A673 (cell line): ENCODE measurements at regions not wholly inside any gene's neighbourhood (a gene's known extent, or its start where the extent isn't known, plus 50 kb on each side); places are given as distances from the start of the nearest gene placed in this dataset.
"Not testable (repeated sequence)": the region's sequence is repeated elsewhere in the genome, so short reads cannot be mapped to it uniquely, and the experiment has no call there.

ENCODE experiments used
- BruUV-seq: library from RNA; stranded (reverse); fragments of 400-500 nt; replicated peaks from 2 replicates; lab custom pipeline; 2021; lab: Mats Ljungman, UMichigan
- CTCF ChIA-PET: fragments of 300-600 bp; sonication (Branson Sonifier 250); formaldehyde crosslinking; loops from one replicate; lab custom pipeline; 2022; ENCODE audit warnings: antibody characterized with exemption; lab: Charles Lee
- POLR2A ChIA-PET: fragments of 300-600 bp; sonication (Branson Sonifier 250); formaldehyde crosslinking; loops from one replicate; lab custom pipeline; 2022; ENCODE audit warnings: antibody characterized with exemption; ENCODE audit not compliant: low non-redundant PET; lab: Charles Lee
- DNase-seq: peaks from one replicate; pipeline ENCODE4 v3.0.0-alpha.2; 2015; ENCODE audit warnings: low spot score
- H3K27ac ChIP-seq: fragments of 200-600 bp; sonication (generic); 2 replicates; pipeline ENCODE4 v1.5.1; 2016; ENCODE audit warnings: mixed run types, low read depth, mild to moderate bottlenecking, mixed read lengths, antibody characterized with exemption, low read length; ENCODE audit not compliant: poor library complexity, severe bottlenecking
- H3K27me3 ChIP-seq: fragments of 200-600 bp; sonication (generic); replicated peaks from 2 replicates; pipeline ENCODE4 v1.6.1; 2017; ENCODE audit warnings: mixed run types, low read depth, mild to moderate bottlenecking, mixed read lengths, antibody characterized with exemption, low read length; ENCODE audit not compliant: insufficient read depth, poor library complexity
- H3K36me3 ChIP-seq: fragments of 200-600 bp; sonication (generic); 2 replicates; pipeline ENCODE4 v1.6.1; 2016; ENCODE audit warnings: mixed run types, mild to moderate bottlenecking, mixed read lengths, antibody characterized with exemption, low read length; ENCODE audit not compliant: insufficient read depth, poor library complexity, severe bottlenecking
- H3K4me1 ChIP-seq: fragments of 200-600 bp; sonication (generic); 2 replicates; pipeline ENCODE4 v1.6.1; 2017; ENCODE audit warnings: mixed run types, mild to moderate bottlenecking, mixed read lengths, antibody characterized with exemption, low read length; ENCODE audit not compliant: insufficient read depth, poor library complexity, severe bottlenecking
- H3K4me3 ChIP-seq: fragments of 200-600 bp; sonication (generic); 2 replicates; pipeline ENCODE4 v1.5.1; 2016; ENCODE audit warnings: low read depth, mixed run types, mild to moderate bottlenecking, mixed read lengths, low read length; ENCODE audit not compliant: poor library complexity, severe bottlenecking
- H3K9me3 ChIP-seq: fragments of 200-600 bp; sonication (generic); 2 replicates; pipeline ENCODE4 v1.6.1; 2016; ENCODE audit warnings: mixed run types, low read depth, mild to moderate bottlenecking, mixed read lengths, antibody characterized with exemption, low read length; ENCODE audit not compliant: poor library complexity, severe bottlenecking
- EZH2 ChIP-seq: fragments of 200-600 bp; sonication (generic); IDR thresholded peaks from 2 replicates; pipeline ENCODE4 v1.6.1; 2017; ENCODE audit warnings: borderline replicate concordance, low read depth, mild to moderate bottlenecking, mixed read lengths, antibody characterized with exemption, low read length; ENCODE audit not compliant: poor library complexity, severe bottlenecking
- intact Hi-C: fragments of 100-400 bp; cut with micrococcal nuclease; formaldehyde crosslinking; loops from one replicate; pipeline ENCODE4 v1.10.0; 2022; ENCODE audit not compliant: unreplicated experiment
- TF ChIP-seq, protein P1 (sequence below): fragments of 300-800, 200-600 bp; sonication (generic); conservative IDR thresholded peaks from 2 replicates; pipeline ENCODE4 v1.5.1; 2017; ENCODE audit warnings: low read depth, mild to moderate bottlenecking, antibody characterized with exemption, low read length, moderate library complexity, mixed read lengths

DNA sequence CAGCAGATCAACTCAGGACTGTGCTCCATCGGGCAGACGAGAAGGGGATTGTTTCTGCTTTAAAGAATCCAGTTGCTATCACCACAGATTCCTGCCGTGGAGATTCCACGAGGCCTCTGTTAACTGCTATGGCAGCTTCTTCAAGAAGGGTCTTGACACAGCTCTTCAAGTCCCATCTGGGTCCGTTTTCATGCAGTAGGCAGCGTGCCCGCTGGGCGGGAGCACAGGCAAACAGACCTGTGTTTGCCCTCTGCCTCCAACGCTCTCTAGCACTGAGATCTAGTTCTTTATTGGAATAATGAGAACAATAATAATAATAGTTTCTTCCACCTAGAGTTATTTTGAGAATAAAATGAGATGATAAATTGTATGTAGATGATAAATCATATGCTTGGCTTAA, 127.2 kb upstream of the SP8 start:
- CTCF ChIA-PET = no interaction called here
- DNase-seq = no peak
- Histone ChIP-seq H3K27ac (no peak overlapping the region), H3K4me3 (no peak overlapping the region), H3K4me1 (no peaks in the 10 kb centered on the region), H3K27me3 (peaks cover 27% of the 10 kb centered on the region), H3K36me3 (no peaks in the 10 kb centered on the region), H3K9me3 (no peaks in the 10 kb centered on the region)
- no TSS peak for BruUV-seq
- TF ChIP-seq, protein P1, sequence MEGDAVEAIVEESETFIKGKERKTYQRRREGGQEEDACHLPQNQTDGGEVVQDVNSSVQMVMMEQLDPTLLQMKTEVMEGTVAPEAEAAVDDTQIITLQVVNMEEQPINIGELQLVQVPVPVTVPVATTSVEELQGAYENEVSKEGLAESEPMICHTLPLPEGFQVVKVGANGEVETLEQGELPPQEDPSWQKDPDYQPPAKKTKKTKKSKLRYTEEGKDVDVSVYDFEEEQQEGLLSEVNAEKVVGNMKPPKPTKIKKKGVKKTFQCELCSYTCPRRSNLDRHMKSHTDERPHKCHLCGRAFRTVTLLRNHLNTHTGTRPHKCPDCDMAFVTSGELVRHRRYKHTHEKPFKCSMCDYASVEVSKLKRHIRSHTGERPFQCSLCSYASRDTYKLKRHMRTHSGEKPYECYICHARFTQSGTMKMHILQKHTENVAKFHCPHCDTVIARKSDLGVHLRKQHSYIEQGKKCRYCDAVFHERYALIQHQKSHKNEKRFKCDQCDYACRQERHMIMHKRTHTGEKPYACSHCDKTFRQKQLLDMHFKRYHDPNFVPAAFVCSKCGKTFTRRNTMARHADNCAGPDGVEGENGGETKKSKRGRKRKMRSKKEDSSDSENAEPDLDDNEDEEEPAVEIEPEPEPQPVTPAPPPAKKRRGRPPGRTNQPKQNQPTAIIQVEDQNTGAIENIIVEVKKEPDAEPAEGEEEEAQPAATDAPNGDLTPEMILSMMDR = no peak
- TF ChIP-seq EZH2 = no peak
- intact Hi-C loops = no loop called here
- POLR2A ChIA-PET = no interaction called here

GRCh38 chr7:20916311-20916710, 129.6 kb upstream of the SP8 start:
- Histone ChIP-seq H3K27ac (no peak overlapping the region), H3K4me3 (no peak overlapping the region), H3K36me3 (no peaks in the 10 kb centered on the region), H3K27me3 (peaks cover 27% of the 10 kb centered on the region), H3K9me3 (no peaks in the 10 kb centered on the region), H3K4me1 (no peaks in the 10 kb centered on the region)
- CTCF ChIA-PET = no interaction called here
- POLR2A ChIA-PET = no interaction called here
- intact Hi-C loops = no loop called here
- TF ChIP-seq EZH2 = no peak
- TF ChIP-seq, protein P1 = no peak
- DNase-seq = no peak
- no TSS peak for BruUV-seq

DNA sequence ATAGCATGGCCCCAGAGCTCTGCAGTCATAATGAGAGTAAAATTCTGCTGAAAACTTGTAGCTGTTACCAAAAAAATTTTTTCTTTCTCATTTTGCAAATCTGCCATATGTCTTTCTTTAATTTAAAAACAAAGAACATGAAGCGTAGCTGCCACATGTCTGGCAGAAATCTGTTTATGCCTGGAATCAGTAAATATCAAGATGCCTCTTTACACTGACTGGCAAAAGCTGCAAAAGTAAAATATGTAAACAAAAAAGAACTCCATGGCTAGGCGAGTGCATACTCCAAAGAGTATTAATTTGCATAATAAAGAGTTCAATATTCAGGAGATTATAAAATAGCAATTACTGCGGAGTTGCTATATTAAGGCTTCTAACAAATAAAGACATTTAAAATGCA, 130.9 kb upstream of the SP8 start:
- ChIA-PET POLR2A (no interaction called here), CTCF (no interaction called here)
- H3K4me1 ChIP-seq = no peaks in the 10 kb centered on the region
- no peaks in the 10 kb centered on the region for H3K9me3 ChIP-seq
- H3K27ac ChIP-seq = no peak overlapping the region
- BruUV-seq = no TSS peak
- TF ChIP-seq EZH2 = no peak
- TF ChIP-seq, protein P1 = no peak
- H3K4me3 ChIP-seq = no peak overlapping the region
- no peaks in the 10 kb centered on the region for H3K36me3 ChIP-seq
- DNase-seq = no peak
- intact Hi-C loops = no loop called here
- peaks cover 27% of the 10 kb centered on the region for H3K27me3 ChIP-seq

GRCh38 chr7:20918156-20918555, 131.5 kb upstream of the SP8 start:
- Histone ChIP-seq H3K4me3 (no peak overlapping the region), H3K27me3 (peaks cover 27% of the 10 kb centered on the region), H3K36me3 (no peaks in the 10 kb centered on the region), H3K4me1 (no peaks in the 10 kb centered on the region), H3K9me3 (no peaks in the 10 kb centered on the region), H3K27ac (no peak overlapping the region)
- TF ChIP-seq EZH2 = no peak
- TF ChIP-seq, protein P1 = no peak
- CTCF ChIA-PET = no interaction called here
- no peak for DNase-seq
- BruUV-seq = no TSS peak
- intact Hi-C loops = no loop called here
- POLR2A ChIA-PET = no interaction called here

DNA sequence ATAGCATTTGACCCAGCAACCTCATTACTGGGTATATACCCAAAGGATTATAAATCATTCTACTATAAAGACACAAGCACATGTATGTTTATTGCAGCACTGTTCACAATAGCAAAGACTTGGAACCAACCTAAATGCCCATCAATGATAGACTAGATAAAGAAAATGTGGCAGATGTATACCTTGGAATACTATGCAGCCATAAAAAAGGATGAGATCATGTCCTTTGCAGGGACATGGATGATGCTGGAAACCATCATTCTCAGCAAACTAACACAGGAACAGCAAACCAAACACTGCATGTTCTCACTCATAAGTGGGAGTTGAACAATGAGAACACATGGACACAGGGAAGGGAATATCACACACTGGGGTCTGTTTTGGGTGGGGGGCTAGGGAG, 140.5 kb upstream of the SP8 start:
- DNase-seq, H3K36me3 ChIP-seq, H3K4me3 ChIP-seq, intact Hi-C loops, H3K4me1 ChIP-seq, H3K9me3 ChIP-seq, H3K27ac ChIP-seq, BruUV-seq, POLR2A ChIA-PET, CTCF ChIA-PET: not testable (repeated sequence)
- peaks cover 14% of the 10 kb centered on the region for H3K27me3 ChIP-seq
